AG04450 (cell line): ENCODE measurements at regions not wholly inside any gene's neighbourhood (a gene's known extent, or its start where the extent isn't known, plus 50 kb on each side); places are given as distances from the start of the nearest gene placed in this dataset.

Experiments used
- CTCF ChIA-PET: fragments of 300-600, 350-600 bp; formaldehyde crosslinking; extraction: SDS; loops from one replicate; lab custom pipeline; 2022; ENCODE audit warnings: antibody characterized with exemption, inconsistent platforms; lab: Charles Lee
- POLR2A ChIA-PET: fragments of 350-600 bp; formaldehyde crosslinking; extraction: SDS; loops from one replicate; lab custom pipeline; 2021; ENCODE audit warnings: antibody characterized with exemption, inconsistent platforms; lab: Yijun Ruan, JAX
- DNase-seq: peaks from one replicate; pipeline ENCODE4 v3.0.0-alpha.2; 2011; ENCODE audit warnings: low read depth, low spot score
- H3K27ac ChIP-seq: one replicate; pipeline ENCODE4 v1.5.1; 2012; ENCODE audit warnings: low read depth, low read length, control low read depth
- H3K27me3 ChIP-seq: one replicate; pipeline ENCODE4 v1.6.0; 2012; ENCODE audit warnings: low read length; ENCODE audit not compliant: control insufficient read depth, insufficient read depth
- H3K4me3 ChIP-seq: 2 replicates; pipeline ENCODE4 v1.5.1; 2011; ENCODE audit warnings: mild to moderate bottlenecking, low read depth, low read length, control low read depth
- H3K9me3 ChIP-seq: 2 replicates; pipeline ENCODE4 v1.5.1; 2012; ENCODE audit warnings: low read length; ENCODE audit not compliant: control insufficient read depth, insufficient read depth
- CTCF ChIP-seq: IDR thresholded peaks from 2 replicates; pipeline ENCODE4 v1.5.1; 2011; ENCODE audit warnings: low read depth, low read length, control low read depth, inconsistent platforms

- CTCF ChIA-PET, result no interaction called here
- POLR2A ChIA-PET, result interaction anchor here (1.1 kb wide), 1 partner anchor 17 kb away, joined by 3 read pairs; no protein-coding TSS in a partner anchor
- DNase-seq, result no peak
These were observed 63.9 kb upstream of the SERPINE2 start for GRCh38 chr2:224102991-224103390.

GRCh38 chr2:224101820-224102630, 62.9 kb upstream of the SERPINE2 start:
- H3K27ac ChIP-seq, result peak overlapping the region; percentile 77
- POLR2A ChIA-PET, result interaction anchor here (0.6 to 1.1 kb wide), 4 partner anchors 16 to 116 kb away, joined by 3 read pairs; no protein-coding TSS in a partner anchor
- no peak overlapping the region for H3K4me3 ChIP-seq
- no peaks in the 10 kb centered on the region for H3K27me3 ChIP-seq
- no peaks in the 10 kb centered on the region for H3K9me3 ChIP-seq
- peak; percentile 90 for DNase-seq
- TF ChIP-seq CTCF, result no peak
- CTCF ChIA-PET, result interaction anchor here (1.4 kb wide), 1 partner anchor 109 kb away, joined by 8 read pairs; no protein-coding TSS in a partner anchor

More at GRCh38 chr2:224102991-224103390, 63.9 kb upstream of the SERPINE2 start:
- Histone ChIP-seq H3K27me3 (no peaks in the 10 kb centered on the region), H3K27ac (no peak overlapping the region), H3K9me3 (no peaks in the 10 kb centered on the region), H3K4me3 (no peak overlapping the region)
- TF ChIP-seq CTCF, result no peak

- no peak for DNase-seq
- ChIA-PET POLR2A (no interaction called here), CTCF (no interaction called here)
- Histone ChIP-seq H3K9me3 (no peaks in the 10 kb centered on the region), H3K4me3 (no peak overlapping the region), H3K27ac (no peak overlapping the region), H3K27me3 (no peaks in the 10 kb centered on the region)
- TF ChIP-seq CTCF, result no peak
These were observed 61.0 kb upstream of the SERPINE2 start for GRCh38 chr2:224099861-224100643.

GRCh38 chr2:224098481-224099230, 59.6 kb upstream of the SERPINE2 start:
- no peak for DNase-seq
- POLR2A ChIA-PET, result no interaction called here
- CTCF ChIA-PET, result no interaction called here
- no peaks in the 10 kb centered on the region for H3K9me3 ChIP-seq
- no peak overlapping the region for H3K4me3 ChIP-seq
- no peak for TF ChIP-seq CTCF
- H3K27me3 ChIP-seq, result no peaks in the 10 kb centered on the region
- H3K27ac ChIP-seq, result no peak overlapping the region
